Stimulated activated naive CD4-positive, alpha-beta T cell (primary cell): ENCODE measurements at regions not wholly inside any gene's neighbourhood (a gene's known extent, or its start where the extent isn't known, plus 50 kb on each side); places are given as distances from the start of the nearest gene placed in this dataset.
"Not testable (repeated sequence)": the region's sequence is repeated elsewhere in the genome, so short reads cannot be mapped to it uniquely, and the experiment has no call there.

Source experiments
- DNase-seq, 6 experiments: peaks; one replicate each; lab custom pipeline; 2025; lab: John Stamatoyannopoulos, UW

GRCh38 chr6:17012421-17013225 is 89.2 kb upstream of the STMND1 start:
- DNase-seq = no peak

DNA sequence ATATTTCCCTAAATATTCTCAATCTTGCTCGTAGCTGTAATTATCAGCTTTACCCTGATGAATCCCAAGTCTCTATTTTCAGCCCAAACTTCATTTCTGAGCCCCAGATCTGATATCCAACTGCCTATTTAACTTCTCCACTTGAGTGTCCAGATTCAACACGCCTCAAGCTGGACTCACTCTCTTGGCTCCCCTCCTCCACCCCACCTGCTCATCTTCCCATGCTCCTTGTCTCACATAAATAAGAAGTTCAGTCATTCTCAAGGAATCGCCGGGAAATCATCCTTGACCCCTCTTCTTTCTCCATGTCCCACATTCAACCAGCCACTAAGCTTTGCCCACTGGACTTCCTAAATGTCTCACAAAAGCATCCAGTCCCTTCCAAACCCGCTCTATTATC is 89.9 kb upstream of the STMND1 start:
- DNase-seq = no peak

DNA sequence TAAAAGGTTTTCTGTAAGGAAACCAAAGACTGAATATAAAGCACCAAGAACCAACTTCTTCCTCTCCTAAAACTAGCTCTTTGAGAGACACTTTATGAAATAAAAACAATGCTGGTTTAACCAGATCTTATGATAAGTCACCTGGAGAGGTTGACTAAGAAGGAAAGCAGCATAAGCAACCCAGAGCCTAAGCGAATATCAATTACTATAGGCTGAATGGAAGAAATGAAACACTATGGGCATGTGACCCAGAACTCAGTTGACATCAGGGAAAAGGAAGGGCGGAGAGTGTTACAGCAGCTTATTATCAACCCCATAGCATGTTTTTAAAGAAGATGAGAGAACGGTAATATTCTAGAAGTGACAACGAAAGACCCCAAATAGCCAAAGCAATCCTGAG is 94.1 kb upstream of the STMND1 start:
- DNase-seq = no peak

DNA sequence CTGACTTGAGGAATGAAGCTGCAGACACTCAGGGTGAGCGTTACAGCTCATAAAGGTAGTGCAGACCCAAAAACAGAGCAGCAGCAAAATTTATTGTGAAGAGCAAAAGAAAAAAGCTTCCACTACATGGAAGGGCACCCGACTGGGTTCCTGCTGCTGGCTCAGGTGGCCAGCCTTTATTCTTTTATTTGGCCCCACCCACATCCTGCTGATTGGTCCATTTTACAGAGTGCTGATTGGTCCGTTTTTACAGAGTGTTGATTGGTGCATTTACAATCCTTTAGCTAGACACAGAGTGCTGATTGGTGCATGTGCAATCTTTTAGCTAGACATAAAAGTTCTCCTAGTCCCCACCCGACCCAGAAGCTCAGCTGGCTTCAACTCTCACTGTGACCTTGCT is 95.3 kb upstream of the STMND1 start:
- DNase-seq = no peak

- DNase-seq = no peak
Measured at GRCh38 chr6:17004269-17004668, 97.6 kb upstream of the STMND1 start.

- no peak for DNase-seq
Measured at GRCh38 chr6:17002123-17002522, 99.7 kb upstream of the STMND1 start.

DNA sequence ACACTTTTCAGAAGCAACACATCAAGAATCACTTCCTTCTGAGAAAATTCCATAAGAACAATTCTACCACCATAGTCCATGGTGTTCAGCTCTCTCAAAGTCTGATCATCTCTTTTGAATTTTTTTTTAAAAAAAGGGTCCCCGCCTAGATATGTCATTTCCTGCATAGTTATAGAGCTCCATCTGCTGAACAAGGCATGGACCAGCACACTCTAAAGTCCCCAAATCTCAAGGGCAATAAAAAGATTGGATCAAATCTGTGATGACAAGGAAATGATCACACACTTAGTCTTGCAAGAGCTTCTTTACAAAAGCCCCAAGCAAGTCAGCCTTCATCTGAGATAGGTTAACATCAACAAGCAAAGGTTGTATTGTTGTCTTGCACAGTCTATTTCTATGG is 100.7 kb upstream of the STMND1 start:
- no peak for DNase-seq

DNA sequence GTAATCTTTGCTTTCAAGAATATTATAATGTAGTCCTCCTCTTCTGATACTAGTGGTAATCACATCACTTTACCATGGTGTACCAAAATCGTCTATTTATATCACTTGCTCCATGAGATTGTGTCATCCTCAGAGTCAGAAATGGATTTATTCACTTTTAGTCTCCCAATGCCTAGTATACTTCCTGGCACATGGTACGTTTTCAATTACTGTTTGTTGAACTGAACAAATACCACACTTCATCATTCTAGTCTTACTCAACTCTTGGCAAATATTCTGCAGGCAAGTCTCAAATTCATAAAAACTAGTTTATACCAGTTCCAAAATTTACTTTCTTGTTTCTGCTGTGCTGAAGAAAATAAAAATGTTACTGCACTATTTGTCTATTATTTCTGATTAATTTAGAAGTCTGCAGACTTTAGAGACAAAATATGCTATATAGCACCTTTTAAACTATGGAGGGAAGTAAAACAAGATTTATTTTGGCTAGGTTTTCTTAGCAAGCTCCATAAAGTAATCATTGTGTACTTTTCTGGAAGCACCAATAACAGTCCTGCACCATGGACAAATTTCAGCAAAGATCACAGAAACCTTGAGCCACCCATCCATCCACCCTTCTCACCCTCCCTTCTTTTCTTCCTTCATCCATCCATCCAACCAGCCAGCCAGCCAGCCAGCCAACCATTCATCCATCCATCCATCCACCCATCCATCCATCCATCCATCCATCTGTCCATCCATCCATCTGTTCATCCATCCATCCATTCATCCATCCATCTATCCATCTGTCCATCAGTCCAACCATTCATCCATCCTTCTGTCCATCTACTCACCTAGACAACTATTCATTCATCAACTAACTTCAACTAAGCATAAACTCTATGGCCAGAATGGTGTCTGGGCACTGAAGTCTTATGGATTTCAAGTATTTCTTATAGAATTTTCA is 102.1 kb upstream of the STMND1 start:
- DNase-seq = no peak

DNA sequence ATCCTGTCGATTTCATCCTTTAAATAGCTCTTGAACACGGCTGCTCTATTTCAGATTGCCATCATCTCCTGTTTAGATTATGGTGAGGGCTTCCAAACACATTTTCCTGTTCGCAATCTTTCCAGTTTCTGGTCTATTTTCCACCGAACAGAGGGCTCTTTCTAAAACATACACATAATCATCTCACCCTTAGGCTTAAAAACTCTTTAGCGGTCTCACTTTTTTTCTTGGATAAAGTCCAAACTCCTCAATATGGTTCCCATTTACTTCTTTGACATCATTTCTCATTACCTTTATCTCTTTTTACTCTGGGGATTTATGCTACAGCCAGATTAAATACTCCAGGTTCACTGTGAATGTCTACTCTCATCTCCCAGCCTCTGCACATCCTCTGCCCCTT is 103.4 kb upstream of the STMND1 start:
- DNase-seq = no peak

- no peak for DNase-seq
Measured at GRCh38 chr6:16995511-16996250, 106.2 kb upstream of the STMND1 start.

- DNase-seq = no peak
Measured at GRCh38 chr6:16993396-16993795, 108.5 kb upstream of the STMND1 start.

DNA sequence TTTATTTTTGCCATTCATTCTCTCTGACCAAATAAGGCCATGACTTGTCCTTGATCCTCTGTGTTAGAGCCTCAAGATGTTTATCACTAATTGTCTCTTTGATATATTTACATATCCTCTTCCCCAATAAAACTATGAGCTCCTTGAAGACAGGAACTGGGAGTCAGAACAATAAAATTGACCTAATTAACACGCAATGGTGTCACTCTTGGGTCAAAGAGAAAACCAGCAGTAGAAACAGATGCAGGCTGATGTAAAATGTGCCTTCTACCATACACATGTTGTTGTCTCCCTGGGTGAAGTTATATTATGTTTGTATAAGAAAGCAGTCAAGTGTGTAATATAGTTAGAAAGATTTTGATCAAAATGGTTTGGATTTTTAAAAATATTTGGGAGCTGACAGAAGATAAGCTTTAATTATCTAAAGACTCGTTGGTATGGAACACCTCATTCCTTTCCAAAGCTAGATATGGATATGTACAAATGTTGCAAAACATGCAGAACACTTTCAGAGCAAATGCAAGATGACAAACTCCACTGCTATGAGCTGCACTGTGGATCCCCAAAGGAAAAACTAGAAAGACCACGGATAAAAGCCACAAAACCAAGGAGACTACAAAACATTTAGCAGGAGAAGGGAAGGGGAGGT is 109.7 kb upstream of the STMND1 start:
- no peak for DNase-seq

DNA sequence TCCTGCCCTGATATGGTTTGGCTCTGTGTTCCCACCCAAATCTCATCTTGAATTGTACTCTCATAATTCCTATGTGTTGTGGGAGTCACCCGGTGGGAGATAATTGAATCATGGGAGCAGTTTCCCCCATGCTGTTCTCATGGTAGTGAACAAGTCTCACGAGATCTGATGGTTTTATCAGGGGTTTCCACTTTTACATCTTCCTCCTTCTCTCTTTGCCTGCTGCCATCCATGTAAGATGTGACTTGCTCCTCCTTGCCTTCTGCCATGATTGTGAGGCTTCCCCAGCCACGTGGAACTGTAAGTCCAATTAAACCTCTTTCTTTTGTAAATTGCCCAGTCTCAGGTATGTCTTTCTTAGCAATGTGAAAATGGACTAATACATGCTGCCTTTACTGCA is 111.9 kb upstream of the STMND1 start:
- not testable (repeated sequence) for DNase-seq

GRCh38 chr6:16989382-16989781 is 112.5 kb upstream of the STMND1 start:
- no peak for DNase-seq

DNA sequence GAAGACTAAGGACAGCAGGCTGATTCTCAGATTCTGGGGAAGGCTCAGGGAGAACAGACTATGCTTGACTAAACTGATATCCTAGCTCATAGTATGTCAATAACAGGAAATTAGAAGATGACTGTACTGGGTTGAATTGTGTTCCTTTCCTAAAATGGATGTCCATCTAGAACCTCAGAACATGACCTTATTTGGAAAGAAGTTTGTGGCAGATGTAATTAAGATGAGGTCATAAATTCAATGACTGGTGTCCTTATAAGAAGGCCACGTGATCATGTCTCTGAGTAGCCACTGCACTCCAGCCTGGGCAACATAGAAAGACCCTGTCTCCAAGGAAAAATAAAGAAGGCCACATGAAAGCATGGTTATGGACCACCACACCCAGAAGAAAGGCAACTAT is 113.9 kb upstream of the STMND1 start:
- DNase-seq = no peak

DNA sequence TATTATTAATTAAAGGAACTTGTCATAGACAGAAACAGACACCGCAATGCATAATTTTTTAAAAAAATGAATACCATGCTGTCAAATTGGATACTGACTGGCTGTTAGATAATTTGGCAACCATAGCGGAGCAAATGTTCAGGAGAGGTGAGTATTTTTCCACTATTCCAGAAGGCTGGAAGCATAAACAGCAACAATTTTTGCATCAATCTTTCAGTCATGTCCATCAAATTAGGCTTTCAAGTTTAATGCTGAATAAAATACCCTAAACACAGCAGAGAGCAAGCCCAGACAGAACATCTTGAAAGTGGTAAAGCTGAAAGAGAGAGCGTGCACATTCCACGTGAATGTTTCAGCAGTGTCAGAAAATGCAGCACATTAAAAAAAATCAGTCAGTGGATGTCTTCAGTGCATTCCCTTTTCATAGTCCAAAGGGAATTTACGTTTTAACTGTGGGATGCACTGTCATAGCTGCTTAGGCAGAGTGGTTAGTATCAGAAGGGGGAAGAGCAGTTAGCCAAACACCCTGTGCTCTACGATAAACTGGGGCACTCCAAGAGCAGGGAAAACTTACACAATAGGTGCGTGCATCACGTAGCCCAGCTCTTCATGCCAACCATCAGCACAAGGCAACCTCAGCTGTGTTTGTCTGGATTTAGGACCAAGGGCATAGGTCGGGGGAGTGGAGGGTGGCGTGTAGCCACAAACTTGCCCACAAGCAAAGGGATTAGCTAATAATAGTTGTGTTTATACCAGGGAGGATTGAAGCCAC is 116.2 kb upstream of the STMND1 start:
- DNase-seq = no peak

- DNase-seq = no peak
Measured at GRCh38 chr6:16982807-16983206, 119.0 kb upstream of the STMND1 start.

DNA sequence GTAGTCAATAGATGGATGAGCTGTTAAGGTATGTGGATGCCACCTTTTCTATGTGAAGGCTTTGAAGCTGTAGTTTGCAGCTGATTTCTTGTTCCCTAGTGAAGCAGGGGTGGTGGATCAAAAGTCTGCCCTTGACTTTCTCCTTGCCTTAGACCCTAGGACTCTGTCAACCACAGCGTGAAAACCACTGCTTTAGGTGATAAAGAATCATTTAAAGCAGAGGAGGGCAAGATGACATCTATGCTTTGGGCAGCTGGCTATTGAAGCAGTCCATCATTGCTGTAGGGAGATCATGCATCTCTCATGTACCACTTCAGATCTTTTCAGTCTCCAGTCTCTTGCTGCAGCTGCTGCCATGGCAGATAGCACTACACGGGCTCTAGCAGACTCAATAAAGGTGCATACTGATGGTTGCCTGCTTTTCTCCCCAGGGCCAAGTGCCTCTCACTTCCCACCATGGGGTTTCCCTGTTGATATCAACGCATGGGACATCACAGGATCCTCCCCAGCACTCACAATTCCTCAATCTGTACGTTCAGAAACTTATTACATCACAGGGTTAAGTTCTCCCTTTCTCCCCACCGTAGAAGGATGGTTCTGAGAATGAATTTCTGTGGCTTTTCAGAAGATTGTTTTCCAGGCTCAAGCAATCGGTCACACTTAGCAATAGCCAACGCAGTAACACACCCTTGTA is 122.0 kb upstream of the STMND1 start:
- DNase-seq = no peak

- no peak for DNase-seq
Measured at GRCh38 chr6:16978686-16979085, 123.2 kb upstream of the STMND1 start.

DNA sequence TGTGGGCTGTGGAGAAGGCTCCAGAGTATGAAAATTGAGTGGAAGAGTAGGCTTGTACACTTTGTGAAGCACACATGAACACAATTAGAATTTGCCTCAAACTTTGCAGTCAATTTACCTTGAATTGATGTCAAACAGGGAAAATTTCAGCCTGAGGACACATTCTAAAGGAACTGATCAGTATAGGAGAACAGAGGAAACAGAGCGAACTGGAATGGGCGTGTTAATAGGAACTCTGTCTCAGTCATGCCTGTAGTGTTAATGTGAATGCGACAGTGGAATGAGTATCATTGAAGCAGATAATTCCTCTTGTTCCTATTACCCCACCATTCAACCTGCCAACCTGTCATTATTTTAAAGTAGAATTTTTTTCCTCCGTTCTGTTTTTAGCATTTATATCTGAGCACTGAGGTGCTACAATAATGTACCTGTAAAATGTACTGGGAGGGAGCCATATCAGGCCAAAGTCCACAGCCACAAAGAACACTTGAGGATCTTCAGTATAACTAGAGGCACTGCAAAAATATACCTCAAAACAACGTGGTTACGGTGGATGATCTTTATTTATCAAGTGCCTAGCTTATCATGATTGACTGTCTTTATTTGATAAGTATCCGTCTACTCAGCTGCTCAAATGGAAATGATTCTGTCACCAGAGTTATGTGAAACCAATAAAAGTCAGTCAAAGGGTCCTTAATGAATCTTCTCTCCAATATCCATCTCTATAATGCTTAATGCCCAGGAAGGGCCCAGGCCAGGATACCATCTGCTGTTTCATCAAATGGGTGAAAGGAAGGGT is 125.3 kb upstream of the STMND1 start:
- no peak for DNase-seq
